C1 segment of cervical spinal cord (tissue), 14 donors: ENCODE measurements at regions not wholly inside any gene's neighbourhood (a gene's known extent, or its start where the extent isn't known, plus 50 kb on each side); places are given as distances from the start of the nearest gene placed in this dataset.
A peak's percentile ranks its signal among the peaks of the same experiment; 100 is the strongest.

ENCODE experiments used
- DNase-seq, 14 donors: peaks; one replicate each; lab custom pipeline; 2025; lab: John Stamatoyannopoulos, UW

DNA sequence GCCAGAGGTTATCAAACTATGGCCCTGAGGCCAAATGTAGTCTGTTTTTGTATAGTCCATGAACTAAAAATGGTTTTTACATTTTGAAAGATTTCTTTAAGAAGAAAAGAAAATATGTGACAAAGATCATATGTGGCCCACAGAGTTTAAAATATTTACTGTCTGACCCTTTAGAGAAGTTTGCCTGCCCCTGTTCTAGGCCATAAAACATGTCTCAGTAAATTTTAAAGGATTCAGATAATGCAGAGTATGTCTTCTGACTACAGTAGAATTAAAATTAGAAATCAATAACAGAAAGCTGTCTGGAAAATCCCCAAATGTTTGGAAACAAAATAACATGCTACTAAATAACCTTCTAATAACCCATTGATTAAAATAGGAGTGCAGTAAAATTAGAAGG, 86.3 kb downstream of the KCNRG start:
- no peak for DNase-seq

DNA sequence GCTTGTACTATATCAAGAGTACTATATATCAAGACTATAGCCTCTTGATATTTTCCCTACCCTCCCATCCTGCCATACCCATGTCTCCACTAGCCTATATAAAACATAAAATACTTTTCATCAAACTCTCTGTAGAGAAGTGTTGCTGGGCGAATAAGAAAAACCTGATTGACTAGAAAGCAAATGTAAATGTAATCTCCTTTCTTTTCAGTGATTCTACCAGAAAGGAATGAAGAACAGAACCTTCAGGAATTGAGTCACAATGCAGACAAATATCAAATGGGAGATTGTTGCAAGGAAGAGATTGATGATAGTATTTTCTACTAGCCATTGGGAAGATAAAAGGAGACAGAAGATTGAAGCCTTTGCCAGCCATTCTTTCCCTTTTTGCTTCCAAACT, 89.2 kb downstream of the KCNRG start:
- no peak for DNase-seq

GRCh38 chr13:50106559-50106958, 91.3 kb downstream of the KCNRG start:
- no peak for DNase-seq

DNA sequence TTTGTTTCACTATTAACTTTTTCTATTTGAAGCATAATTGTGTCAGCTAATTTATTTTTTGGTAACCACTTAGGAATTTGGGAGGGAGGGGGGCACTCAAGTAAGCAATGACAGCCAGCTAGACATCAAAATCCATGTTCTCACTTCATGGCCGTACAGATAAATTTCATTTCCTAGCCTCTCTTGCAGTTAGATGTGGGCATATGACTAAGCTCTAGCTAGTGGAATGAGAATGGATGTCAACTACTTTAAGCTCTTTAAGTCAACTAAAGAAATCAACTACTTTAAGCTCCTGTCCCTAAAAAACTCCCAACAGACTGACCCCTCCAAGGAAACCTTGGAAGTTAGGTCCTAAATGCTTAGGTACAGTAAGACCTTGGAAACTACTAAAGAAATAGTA, 92.0 kb downstream of the KCNRG start:
- DNase-seq = no peak

GRCh38 chr13:50114961-50115360, 99.7 kb downstream of the KCNRG start:
- DNase-seq = no peak

- no peak for DNase-seq
These were observed 100.5 kb downstream of the KCNRG start for GRCh38 chr13:50115695-50116094.

DNA sequence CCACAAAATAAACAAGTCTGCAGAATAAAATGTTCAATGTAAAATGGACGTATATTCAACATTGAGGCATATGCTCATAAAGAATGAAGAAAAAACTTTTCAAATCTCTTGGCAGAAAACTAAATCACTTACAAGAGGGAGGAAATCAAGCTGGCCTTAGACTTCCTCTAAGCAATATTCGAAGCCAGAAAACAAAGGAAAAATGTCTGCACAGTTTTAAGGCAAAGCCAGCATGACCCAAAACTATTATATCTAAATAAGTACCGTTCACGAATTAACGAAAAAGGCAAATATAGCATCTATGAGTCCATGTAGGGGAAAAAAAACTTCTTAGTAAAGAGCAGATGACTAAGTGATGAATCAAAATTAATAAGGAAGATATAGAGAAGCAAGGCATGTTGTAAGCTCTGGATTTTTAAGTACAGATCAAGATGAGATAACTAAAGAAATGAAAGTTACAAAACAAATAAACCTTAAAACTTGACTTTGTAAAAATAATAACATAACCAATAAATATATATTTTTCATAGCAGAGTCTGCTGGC, 101.3 kb downstream of the KCNRG start:
- DNase-seq = no peak

DNA sequence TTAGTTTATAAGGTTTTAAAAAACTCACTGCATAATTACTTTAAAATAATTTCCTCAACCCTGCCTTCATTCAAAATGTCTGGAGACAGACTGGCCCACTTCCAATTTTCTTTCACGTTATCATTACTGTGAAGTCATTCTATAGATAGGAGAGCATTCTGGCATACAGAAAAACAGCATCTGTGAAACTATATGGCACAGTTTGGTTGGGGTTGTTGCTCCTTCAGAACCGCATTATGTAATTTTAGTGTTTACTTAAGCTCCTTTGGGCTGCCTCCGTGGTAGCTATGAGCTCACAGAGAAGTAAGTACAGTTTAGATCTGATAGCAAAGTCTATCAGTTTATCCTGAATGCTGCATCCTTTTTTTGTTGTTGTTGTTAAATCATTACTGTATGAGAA, 104.3 kb downstream of the KCNRG start:
- no peak for DNase-seq

GRCh38 chr13:50122455-50122854, 107.2 kb downstream of the KCNRG start:
- DNase-seq = no peak

DNA sequence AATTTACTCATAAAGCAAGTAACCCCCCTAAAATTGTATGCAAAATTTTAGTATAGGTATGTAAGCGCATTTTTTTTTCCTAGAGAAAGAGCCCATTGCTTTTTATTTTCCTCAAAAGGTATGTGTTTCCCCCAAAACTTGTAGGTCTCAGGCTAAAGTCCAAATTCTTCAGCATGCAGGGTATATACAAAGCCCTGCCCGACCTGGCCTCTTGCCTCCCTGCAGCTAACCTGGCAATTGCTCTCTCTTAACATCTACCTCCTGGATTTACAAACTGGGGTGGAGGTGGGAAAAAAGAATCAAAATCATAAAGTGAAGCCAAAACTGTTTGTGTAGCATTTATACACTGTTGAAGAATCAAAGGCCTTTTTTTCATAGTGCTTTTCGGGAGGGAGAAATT, 107.8 kb downstream of the KCNRG start:
- DNase-seq = peak in 1 of 14 donors; percentile 51

- peak in 2 of 14 donors; percentile 73 to 77 for DNase-seq
These were observed 108.2 kb downstream of the KCNRG start for GRCh38 chr13:50123515-50123861.

- DNase-seq = peak in 12 of 14 donors; percentile 62 to 99 (median 92)
These were observed 108.8 kb downstream of the KCNRG start for GRCh38 chr13:50123862-50124535.

- peak in 5 of 14 donors; percentile 76 to 99 (median 92) for DNase-seq
These were observed 109.5 kb downstream of the KCNRG start for GRCh38 chr13:50124536-50125303.

DNA sequence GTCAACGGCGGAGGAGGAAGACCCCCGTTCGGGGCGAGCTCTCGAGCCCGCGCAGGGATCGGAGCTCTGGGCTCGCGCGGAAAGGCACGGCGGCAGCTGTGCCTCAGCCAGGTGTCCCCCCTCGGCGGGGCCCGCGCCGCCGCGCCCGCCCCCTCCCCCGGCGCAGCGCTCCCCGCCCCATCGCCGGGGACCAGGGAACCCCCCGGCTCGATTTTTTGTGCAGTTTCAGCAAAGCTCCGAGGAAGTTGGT, 110.0 kb downstream of the KCNRG start:
- no peak for DNase-seq

DNA sequence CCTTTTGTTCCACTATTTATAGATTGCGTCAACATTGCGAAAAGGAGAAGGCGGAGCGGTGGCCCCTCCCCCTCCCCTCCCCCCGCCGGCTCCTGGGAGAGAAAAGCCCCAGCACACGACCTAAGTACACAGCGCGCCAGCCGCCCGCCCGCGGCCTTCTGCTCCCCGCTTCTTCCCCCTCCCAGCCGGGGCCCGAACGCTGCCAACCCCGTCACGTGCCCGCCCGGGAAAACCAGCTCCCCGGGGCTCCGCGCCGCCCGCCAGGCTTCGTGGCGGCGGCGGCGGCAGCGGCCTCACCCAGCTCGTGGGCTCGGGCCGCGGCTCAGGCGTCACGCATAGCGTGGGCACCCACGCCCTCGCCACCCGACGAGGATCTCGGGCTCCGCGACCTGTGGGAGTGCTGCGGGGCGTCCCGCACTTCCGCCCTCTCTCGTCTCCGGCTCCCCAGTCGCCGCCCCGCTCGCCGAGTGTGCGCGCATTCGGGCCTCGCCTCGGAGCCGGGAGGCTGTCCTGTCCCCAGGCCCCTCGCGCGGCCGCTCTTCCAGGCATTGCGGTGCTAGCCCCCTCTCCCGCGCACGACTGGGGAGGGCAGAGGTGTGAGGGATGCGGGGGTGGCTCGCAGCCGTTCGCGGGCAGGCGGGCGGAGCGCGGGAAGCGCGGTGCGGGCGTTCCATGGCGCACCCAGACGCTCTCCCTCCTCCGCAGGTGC, 110.5 kb downstream of the KCNRG start:
- DNase-seq = peak in 13 of 14 donors; percentile 42 to 90 (median 84)

DNA sequence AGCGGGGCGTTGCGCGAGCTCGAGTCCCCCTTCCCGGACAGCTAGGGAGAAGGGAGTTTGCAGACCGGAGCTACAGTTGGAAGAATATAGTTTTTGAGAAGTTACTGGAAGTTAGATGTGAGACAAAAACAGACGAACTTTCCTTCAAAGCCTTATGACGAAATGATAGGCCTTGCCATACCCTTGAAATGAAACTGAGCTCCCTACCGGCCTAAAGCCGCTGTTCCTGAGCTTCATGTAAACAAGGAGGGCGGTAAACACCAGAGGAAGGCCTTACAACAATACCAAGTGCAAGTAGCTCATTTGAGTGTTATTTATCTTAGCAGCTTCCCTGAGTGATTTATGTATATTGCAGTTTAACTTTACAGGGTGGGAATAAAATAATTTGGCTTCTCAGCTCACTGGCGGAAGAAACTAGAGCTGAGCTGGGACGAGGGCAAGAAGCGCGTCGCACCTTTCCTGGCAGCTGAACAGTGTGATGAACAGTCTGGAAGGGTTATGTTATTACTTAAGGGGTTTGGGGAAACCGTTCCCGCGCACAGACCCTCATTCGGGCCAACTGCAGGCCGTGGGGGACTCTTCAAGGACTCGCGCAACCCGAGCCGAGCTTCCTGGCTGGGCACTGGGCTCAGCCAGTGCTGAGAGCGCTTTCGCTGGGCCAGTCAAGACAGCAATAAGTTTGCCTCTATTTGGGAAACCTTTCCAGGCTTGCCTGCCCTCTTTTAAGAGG, 111.2 kb downstream of the KCNRG start:
- DNase-seq = peak in 1 of 14 donors; percentile 17

DNA sequence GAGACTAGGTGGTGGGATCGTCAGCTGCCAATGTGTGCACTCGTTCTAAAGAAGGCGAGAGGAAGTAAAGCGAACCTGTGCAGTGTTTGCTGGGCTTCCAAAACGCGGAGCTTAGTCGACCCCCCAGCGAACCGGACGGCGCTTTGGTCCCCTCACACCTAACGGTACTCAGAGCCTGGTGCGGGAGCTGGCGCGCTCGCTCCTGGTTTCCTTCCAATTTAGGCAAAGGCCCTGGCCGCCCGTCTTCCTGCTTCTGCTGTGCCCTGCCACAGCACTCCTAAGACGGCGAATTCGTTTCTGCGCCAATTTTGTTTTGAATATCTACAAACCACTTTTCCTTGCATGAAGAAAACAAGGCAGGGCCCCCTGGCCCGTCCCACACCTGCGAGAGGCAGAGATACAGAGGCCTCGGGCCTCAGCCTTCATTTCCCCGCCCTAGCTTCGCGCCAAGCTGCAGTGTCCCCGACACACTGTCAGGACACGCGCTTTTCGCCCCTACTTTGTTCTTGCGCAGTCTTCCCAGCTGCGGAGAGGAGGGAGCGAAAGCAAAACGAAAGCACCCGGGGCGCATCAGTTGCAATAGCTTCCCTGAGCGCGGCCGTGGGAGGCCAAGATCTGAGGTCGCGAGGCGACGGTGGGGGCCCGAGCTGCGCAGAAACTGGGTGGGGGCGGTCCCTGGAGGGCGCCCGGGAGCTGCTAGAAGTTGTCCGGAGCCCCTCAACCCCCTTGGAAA, 111.9 kb downstream of the KCNRG start:
- DNase-seq = peak in 2 of 14 donors; percentile 14 to 34

DNA sequence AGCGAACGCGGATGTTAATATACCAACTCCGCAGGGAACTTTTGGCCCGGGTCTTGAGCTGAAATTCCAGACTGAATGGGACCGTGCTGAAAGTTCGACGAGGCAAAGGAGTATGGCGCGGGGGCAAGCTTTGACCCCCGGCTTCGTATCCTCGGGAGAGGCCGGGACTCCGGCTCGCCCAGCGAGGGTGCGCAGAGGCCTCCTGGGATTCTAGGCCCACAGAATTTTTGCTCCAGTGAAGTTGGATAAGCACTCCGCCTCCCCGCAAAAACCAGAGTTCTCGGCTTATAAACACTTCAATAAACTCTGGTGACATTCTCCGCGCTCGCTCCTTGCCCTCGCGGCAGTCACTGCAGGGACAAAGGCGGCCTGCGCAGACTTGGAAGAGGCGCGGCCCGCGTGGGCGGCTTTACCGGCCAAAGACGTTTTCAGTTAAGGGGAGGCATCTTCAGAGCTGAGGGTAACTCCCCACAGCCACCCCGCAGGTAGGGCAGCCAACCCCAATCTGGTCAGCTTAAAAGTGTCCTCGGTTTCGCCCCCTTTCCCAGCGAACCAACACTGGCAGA, 112.6 kb downstream of the KCNRG start:
- DNase-seq = no peak

DNA sequence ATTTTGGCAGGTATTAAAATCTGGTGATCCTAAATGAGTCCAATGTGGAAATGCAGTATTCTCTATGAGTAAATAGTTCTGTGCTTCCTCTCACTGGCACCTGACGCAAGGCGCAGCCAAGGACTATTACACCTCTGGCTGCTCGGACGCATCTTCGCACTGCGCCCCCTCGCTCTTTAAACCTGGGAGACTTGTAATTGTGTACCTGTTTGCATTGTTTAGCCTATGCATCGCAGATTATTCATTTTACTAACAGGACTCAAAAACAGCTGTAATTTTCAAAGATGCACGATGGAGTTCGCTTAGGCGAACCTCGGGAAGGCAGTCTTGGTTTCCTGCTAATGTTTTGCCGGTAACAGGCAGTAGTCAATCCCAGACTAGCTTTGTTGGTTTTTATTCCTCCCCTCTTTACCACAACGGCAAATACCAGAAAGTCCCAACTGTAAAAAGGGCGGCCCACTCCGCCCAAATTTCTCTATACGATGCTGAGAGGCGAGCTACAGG, 113.2 kb downstream of the KCNRG start:
- DNase-seq = no peak

DNA sequence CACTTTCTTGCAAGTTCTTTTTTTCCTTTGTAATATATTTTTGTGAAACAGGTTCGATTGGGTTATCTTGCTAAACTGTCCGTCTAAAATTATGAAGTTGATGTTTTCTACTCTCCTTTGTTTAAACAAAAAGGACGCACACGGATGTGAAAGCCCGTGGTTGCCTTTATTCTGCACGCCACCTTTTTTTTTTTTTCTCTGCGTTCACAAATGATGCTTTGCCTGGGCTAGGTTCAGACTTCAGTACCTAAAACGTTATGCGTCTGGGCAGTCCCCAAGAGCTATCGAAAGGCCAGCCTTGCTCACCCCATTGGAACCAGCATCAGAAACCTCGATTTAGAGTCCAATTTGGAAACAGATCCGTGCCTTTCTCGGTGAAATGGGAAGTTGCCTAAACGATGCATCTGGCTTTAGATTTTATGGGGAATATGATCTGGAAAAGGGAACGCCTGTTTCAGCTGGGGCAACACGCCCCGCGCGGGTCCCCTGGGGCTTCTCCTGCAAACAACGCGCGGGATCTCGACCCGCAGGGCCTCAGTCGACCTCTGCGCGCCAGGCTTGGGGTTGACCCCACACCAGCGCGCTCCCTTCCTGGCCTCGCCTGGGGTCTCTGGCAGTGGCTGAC, 113.9 kb downstream of the KCNRG start:
- DNase-seq = no peak
